ENCODE measurements at regions not wholly inside any gene's neighbourhood (a gene's known extent, or its start where the extent isn't known, plus 50 kb on each side); places are given as distances from the start of the nearest gene placed in this dataset.
"Not testable (repeated sequence)": the region's sequence is repeated elsewhere in the genome, so short reads cannot be mapped to it uniquely, and the experiment has no call there.

GRCh38 chr5:57394421-57395210 is 88.0 kb downstream of the ACTBL2 start:
- no peak for DNase-seq

- DNase-seq = no peak
These were observed 95.7 kb downstream of the ACTBL2 start for GRCh38 chr5:57386958-57387357.

- DNase-seq = no peak
These were observed 99.3 kb downstream of the ACTBL2 start for GRCh38 chr5:57383093-57383861.

GRCh38 chr5:57382655-57383054 is 100.0 kb downstream of the ACTBL2 start:
- no peak for DNase-seq

GRCh38 chr5:57370376-57370775 is 112.2 kb downstream of the ACTBL2 start:
- DNase-seq = no peak

- DNase-seq = no peak
These were observed 114.6 kb downstream of the ACTBL2 start for GRCh38 chr5:57368010-57368409.

GRCh38 chr5:57366744-57367143 is 115.9 kb downstream of the ACTBL2 start:
- DNase-seq = no peak

- DNase-seq = no peak
These were observed 119.7 kb downstream of the ACTBL2 start for GRCh38 chr5:57362951-57363350.

GRCh38 chr5:57360871-57361270 is 121.7 kb downstream of the ACTBL2 start:
- no peak for DNase-seq

GRCh38 chr5:57358796-57359592 is 123.6 kb downstream of the ACTBL2 start:
- DNase-seq = no peak

GRCh38 chr5:57356850-57357249 is 125.8 kb downstream of the ACTBL2 start:
- DNase-seq = not testable (repeated sequence)

GRCh38 chr5:57349214-57349613 is 133.4 kb downstream of the ACTBL2 start:
- no peak for DNase-seq

GRCh38 chr5:57348376-57349140 is 134.1 kb downstream of the ACTBL2 start:
- no peak for DNase-seq

GRCh38 chr5:57346328-57346727 is 136.3 kb downstream of the ACTBL2 start:
- no peak for DNase-seq

- no peak for DNase-seq
These were observed 141.1 kb downstream of the ACTBL2 start for GRCh38 chr5:57341380-57341979.

GRCh38 chr5:57340681-57341080 is 141.9 kb downstream of the ACTBL2 start:
- DNase-seq = no peak

GRCh38 chr5:57339521-57339920 is 143.1 kb downstream of the ACTBL2 start:
- DNase-seq = no peak

- DNase-seq = no peak
These were observed 143.7 kb downstream of the ACTBL2 start for GRCh38 chr5:57338868-57339340.

GRCh38 chr5:57338068-57338867 is 144.3 kb downstream of the ACTBL2 start:
- no peak for DNase-seq

- DNase-seq = no peak
These were observed 147.4 kb downstream of the ACTBL2 start for GRCh38 chr5:57335092-57335660.

GRCh38 chr5:57334475-57334874 is 148.1 kb downstream of the ACTBL2 start:
- DNase-seq = no peak

Measured in NK-92 treated with Interleukin-12 subunit alpha and Interleukin-12 subunit beta, amount 100 ng/mL, for 24 hours (cell line).